ENCODE measurements at regions not wholly inside any gene's neighbourhood (a gene's known extent, or its start where the extent isn't known, plus 50 kb on each side); places are given as distances from the start of the nearest gene placed in this dataset.

DNA sequence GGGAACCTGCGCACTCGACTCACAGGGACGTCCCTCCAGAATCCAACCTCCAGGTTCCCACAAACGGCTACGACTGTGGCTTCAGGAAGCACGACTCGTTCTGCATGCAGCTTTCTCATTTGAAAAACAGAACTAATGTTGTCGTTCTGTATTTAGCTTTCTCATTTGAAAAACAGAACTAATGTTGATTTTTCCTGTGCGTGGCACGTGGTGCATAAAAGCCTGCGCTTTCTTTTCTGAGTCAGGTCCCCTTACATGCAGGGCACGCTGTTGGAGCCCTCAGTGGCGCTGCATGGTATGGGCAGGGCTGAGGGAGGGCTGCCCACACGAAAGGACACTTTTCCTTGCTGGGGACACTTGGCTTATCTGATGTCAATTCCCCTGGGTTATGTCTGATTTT is 124.3 kb downstream of the TMEM18 start:
- Histone ChIP-seq H3K27ac (no peak overlapping the region), H3K4me1 (no peaks in the 10 kb centered on the region), H3K36me3 (no peaks in the 10 kb centered on the region), H3K27me3 (no peaks in the 10 kb centered on the region), H3K4me3 (no peak overlapping the region), H3K9me3 (no peaks in the 10 kb centered on the region)
- no peak for DNase-seq
- WGBS (ENCODE audit: insufficient coverage, low coverage, low lambda C conversion rate, missing lambda C conversion rate) = 27% methylated on average over 7 of the region's 14 CpGs
- TF ChIP-seq POLR2A (IDR thresholded peaks at IDR 0.05) = no peak
- TF ChIP-seq, protein P1, sequence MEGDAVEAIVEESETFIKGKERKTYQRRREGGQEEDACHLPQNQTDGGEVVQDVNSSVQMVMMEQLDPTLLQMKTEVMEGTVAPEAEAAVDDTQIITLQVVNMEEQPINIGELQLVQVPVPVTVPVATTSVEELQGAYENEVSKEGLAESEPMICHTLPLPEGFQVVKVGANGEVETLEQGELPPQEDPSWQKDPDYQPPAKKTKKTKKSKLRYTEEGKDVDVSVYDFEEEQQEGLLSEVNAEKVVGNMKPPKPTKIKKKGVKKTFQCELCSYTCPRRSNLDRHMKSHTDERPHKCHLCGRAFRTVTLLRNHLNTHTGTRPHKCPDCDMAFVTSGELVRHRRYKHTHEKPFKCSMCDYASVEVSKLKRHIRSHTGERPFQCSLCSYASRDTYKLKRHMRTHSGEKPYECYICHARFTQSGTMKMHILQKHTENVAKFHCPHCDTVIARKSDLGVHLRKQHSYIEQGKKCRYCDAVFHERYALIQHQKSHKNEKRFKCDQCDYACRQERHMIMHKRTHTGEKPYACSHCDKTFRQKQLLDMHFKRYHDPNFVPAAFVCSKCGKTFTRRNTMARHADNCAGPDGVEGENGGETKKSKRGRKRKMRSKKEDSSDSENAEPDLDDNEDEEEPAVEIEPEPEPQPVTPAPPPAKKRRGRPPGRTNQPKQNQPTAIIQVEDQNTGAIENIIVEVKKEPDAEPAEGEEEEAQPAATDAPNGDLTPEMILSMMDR (IDR thresholded peaks at IDR 0.05) = no peak
- no peak for ATAC-seq
- intact Hi-C loops (cut with DNase I) = no loop called here

DNA sequence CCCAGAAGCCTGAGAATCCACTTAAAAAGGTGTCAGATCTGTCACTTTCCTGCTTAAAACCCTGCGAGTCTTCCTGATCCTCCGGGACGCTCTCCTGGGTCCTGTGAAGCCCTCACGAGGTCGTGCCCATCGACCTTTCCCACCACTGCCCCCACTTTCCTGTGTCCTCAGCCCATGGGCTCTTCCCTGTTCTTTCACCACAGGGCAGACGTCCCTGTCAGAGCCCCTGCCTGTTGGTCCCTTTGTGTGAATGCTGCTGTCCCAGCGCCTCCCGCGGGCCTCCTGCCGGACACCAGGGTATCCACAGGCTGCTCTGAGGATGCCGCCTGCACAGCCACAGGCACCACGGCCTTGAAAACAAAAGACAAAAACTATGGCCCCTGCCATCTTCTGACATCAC is 125.6 kb downstream of the TMEM18 start:
- TF ChIP-seq, protein P1 (IDR thresholded peaks at IDR 0.05) = no peak
- no peak for TF ChIP-seq POLR2A (IDR thresholded peaks at IDR 0.05)
- Histone ChIP-seq H3K27me3 (no peaks in the 10 kb centered on the region), H3K9me3 (no peaks in the 10 kb centered on the region), H3K4me1 (no peaks in the 10 kb centered on the region), H3K4me3 (no peak overlapping the region), H3K36me3 (no peaks in the 10 kb centered on the region), H3K27ac (no peak overlapping the region)
- intact Hi-C loops (cut with DNase I) = no loop called here
- WGBS (ENCODE audit: insufficient coverage, low coverage, low lambda C conversion rate, missing lambda C conversion rate) = 50% methylated on average over 11 of the region's 13 CpGs
- DNase-seq (no peak), ATAC-seq (no peak)

DNA sequence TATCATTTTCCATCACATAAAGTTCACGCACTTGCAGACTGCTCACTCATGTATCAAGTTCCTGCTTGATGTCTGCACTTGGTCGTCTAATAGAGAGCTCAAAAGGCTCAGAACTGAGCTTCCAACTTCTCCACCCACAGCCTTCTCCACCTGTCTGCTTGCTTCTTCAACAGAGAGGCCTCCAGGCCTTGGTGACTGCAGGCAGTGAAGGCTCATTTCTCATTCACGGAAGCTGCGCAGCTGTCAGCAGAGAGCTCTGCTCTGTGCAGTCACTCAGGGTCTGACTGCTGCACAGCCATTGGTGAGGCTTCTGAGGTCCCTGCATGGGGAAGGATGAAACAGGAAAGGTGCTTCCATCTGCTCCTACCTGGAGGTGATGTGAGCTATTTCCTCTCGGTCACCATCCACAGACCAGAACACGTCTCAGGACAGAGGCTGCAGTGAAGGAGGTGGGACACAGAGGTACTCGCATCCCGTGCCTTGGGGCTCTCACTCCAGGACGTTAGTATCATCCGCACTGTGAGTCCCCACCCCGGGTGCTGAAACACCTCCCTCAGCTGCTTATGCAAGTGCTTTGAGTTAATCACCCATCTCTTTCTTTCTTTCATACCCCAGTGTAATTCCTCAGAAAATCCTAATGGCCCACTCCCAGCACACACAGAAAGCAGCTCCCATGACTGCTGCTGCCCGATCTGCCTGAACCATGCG is 126.2 kb downstream of the TMEM18 start:
- Histone ChIP-seq H3K27ac (no peak overlapping the region), H3K27me3 (no peaks in the 10 kb centered on the region), H3K4me1 (no peaks in the 10 kb centered on the region), H3K4me3 (no peak overlapping the region), H3K36me3 (no peaks in the 10 kb centered on the region), H3K9me3 (no peaks in the 10 kb centered on the region)
- TF ChIP-seq, protein P1 (IDR thresholded peaks at IDR 0.05) = no peak
- TF ChIP-seq POLR2A (IDR thresholded peaks at IDR 0.05) = no peak
- intact Hi-C loops (cut with DNase I) = no loop called here
- no peak for DNase-seq
- no peak for ATAC-seq
- WGBS (ENCODE audit: insufficient coverage, low coverage, low lambda C conversion rate, missing lambda C conversion rate) = 49% methylated on average over 13 of the region's 13 CpGs

DNA sequence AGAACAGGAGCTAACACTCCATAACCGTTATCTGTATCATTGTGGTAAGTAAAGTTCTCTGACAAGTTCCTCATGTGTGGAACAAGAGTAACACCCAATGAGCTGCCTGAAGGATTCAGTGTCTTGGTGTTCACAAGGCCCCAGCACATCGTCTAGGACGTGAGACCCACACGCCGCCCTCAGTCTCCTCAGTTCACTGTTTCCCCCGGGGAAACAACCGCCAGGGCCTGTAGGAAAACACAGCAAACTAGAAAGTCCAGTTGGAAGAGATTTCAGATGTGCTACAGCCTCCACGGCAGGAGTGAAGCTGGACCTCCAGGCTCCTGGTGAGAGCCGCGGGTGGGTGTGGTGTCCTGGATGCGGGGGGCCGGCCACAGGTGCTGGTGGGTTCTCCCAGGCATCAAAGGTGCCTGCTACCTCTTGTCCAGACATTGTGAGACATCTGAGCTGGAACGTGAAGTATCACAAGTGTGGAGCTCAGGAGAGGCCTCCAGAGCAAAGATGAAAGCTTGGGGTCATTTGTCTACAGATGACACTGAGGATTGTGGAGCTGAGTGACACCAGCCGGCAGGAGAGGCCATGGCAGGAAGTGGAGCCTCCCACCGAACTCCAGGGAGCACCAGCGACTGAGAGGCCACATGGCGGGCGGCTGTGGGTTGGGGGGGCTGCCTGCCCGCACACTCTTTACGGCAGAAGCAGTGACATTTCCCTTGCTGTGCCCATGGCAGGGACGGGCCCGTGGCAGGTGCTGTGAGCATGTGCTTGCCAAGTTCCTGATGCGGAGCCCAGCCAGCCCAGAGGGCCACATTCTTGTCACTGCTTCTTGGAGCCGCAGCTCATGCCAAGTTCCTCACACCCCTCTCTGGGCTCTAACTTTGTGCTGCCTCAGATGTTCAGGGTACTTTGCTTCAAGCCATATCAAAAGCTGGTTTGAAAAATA is 131.2 kb downstream of the TMEM18 start:
- intact Hi-C loops (cut with DNase I) = no loop called here
- TF ChIP-seq, protein P1 (IDR thresholded peaks at IDR 0.05) = no peak
- no peak for TF ChIP-seq POLR2A (IDR thresholded peaks at IDR 0.05)
- ATAC-seq (no peak), DNase-seq (no peak)
- H3K36me3 ChIP-seq = no peaks in the 10 kb centered on the region
- H3K27me3 ChIP-seq = no peaks in the 10 kb centered on the region
- H3K4me1 ChIP-seq = no peaks in the 10 kb centered on the region
- H3K9me3 ChIP-seq = no peaks in the 10 kb centered on the region
- 25% methylated on average over 5 of the region's 24 CpGs for WGBS (ENCODE audit: insufficient coverage, low coverage, low lambda C conversion rate, missing lambda C conversion rate)
- H3K4me3 ChIP-seq = no peak overlapping the region
- no peak overlapping the region for H3K27ac ChIP-seq
